Natural killer cell treated with Interleukin-12 subunit alpha and Interleukin-12 subunit beta and Interleukin-15 and Interleukin-18, amount 100 ng/mL, for 72 hours (primary cell): ENCODE measurements at regions not wholly inside any gene's neighbourhood (a gene's known extent, or its start where the extent isn't known, plus 50 kb on each side); places are given as distances from the start of the nearest gene placed in this dataset.
"Not testable (repeated sequence)": the region's sequence is repeated elsewhere in the genome, so short reads cannot be mapped to it uniquely, and the experiment has no call there.

Experiments
- ATAC-seq, 2 donors: fragments of 150-1000 bp; cut with Tn5 transposase in 1 of 2; sonication (Bioruptor Pico), chemical (Tn5 transposase) in 1 of 2; 2 replicates each; pipeline ENCODE4 v1.10.0; 2021
- DNase-seq: peaks from one replicate; pipeline ENCODE4 v3.0.0; 2022; ENCODE audit warnings: low spot score
- H3K27ac Mint-ChIP-seq, 2 donors: 1 replicate in 1 of 2; 2 replicates in 1 of 2; pipeline ENCODE4 v1.8.0; 2022; ENCODE audit warnings: mixed read lengths in 2 of 2, mild to moderate bottlenecking in 1 of 2, moderate library complexity in 1 of 2
- H3K27me3 Mint-ChIP-seq, 2 donors: 1 replicate in 1 of 2; 2 replicates in 1 of 2; pipeline ENCODE4 v1.8.0; 2022; ENCODE audit warnings: mixed read lengths in 2 of 2
- H3K36me3 Mint-ChIP-seq: one replicate; pipeline ENCODE4 v1.8.0; 2022; ENCODE audit warnings: mixed read lengths
- H3K4me1 Mint-ChIP-seq, 2 donors: 1 replicate in 1 of 2; 2 replicates in 1 of 2; pipeline ENCODE4 v1.8.0; 2022; ENCODE audit warnings: low read depth in 2 of 2, mixed read lengths in 2 of 2, mild to moderate bottlenecking in 1 of 2
- H3K4me3 Mint-ChIP-seq: one replicate; pipeline ENCODE4 v1.8.0; 2022; ENCODE audit warnings: mixed read lengths
- H3K9me3 Mint-ChIP-seq: 2 replicates; pipeline ENCODE4 v1.8.0; 2022; ENCODE audit warnings: mixed read lengths

DNA sequence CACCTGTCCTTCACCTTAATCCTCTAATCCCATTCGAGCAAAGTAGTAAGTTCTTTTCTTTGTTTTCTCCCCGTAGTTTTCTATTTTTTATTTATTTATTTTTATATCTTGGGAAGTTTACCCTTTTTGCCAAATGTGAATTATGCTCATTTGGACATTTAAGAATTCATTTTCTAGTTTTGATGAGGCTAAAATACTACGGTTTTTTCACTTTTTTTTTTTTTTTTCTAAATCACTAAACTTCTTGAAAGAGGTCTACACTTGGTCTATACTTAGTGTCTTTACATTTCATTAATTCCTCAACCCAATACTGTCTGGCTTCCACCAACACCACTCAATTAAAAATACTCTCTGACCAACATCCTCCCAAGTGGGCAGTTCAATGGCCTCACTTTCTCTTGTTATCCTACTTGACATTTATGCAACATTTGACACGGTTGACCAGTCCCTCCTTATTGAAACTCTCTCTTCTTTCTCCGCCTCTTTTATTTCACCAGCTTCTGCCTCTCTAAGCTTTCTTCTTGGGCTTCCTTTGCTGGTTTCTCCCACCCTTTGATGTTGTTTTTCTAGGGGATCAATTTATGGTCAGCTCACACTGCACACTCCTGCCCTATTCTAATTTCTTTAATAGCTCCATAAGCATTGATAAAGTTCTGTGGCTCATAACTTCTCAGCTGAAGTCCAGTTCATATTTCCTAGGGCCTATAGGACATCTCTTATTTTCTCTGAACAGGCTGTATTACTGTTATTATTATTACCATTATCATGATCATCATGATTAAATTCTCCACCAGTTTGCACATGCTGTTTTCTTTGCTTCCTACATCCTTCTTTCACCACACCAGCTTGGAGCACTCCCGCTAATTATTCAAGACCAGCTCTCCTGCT is 72.6 kb upstream of the CITED2 start:
- peaks cover 4 to 5% of the 10 kb centered on the region in 2 donors for H3K4me1 Mint-ChIP-seq

DNA sequence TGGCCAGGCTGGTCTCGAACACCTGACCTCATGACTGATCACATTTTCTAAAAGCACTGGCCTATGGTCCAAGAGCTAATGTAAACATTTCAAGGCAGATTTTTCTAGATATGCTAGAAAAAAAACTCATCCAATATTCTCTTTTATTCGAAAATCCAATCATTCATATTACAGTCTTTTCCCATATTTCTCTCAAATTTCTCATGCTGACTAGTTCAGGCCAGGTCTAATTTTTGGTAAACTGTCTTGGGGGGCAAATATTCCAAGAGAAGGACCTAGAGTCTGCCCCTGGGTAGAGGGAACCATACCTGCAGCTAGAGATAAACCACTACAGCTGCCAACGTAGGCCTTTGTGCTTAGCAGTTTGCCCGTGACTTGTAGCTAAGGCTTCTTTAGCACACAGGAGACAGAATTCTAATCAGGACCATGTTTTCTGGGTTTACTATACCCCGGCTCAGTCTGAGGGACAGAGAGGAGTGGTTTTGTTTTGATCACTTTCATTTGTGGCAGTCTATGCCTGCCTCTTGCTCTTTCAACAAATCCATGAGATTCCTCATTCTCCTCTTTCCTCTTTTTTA is 71.8 kb upstream of the CITED2 start:
- Mint-ChIP-seq H3K4me3 (no peak overlapping the region), H3K27me3 (peaks cover 0 to 2% of the 10 kb centered on the region in 2 donors), H3K4me1 (peaks cover 4 to 7% of the 10 kb centered on the region in 2 donors), H3K36me3 (no peaks in the 10 kb centered on the region), H3K27ac (no peak overlapping the region), H3K9me3 (no peaks in the 10 kb centered on the region)
- DNase-seq (no peak), ATAC-seq (no peak)

More for the DNA sequence above, 72.6 kb upstream of the CITED2 start:
- Mint-ChIP-seq H3K9me3 (no peaks in the 10 kb centered on the region), H3K27ac (no peak overlapping the region), H3K4me3 (no peak overlapping the region), H3K36me3 (no peaks in the 10 kb centered on the region), H3K27me3 (peaks cover 0 to 2% of the 10 kb centered on the region in 2 donors)
- DNase-seq, result no peak
- no peak for ATAC-seq

DNA sequence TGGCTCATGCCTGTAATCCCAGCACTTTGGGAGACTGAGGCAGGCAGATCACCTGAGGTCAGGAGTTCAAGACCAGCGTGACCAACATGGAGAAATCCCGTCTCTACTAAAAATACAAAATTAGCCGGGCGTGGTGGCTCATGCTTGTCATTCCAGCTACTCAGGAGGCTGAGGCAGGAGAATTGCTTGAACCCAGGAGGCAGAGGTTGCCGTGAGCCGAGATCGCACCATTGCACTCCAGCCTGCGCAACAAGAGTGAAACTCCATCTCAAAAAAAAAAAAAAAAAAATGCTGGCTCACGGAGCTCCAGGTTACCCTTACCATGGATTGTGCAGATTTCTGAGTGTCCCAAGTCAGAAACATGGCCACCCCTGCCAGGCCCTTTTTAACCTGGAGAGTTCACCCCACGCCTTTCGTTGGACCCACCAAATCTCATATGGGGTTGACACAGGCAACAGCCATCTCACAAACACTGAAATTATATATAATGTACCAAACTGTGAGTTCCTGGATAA is 69.9 kb upstream of the CITED2 start:
- ATAC-seq, H3K4me3 Mint-ChIP-seq, H3K27ac Mint-ChIP-seq, H3K36me3 Mint-ChIP-seq, DNase-seq, H3K4me1 Mint-ChIP-seq, H3K9me3 Mint-ChIP-seq, H3K27me3 Mint-ChIP-seq: not testable (repeated sequence)

DNA sequence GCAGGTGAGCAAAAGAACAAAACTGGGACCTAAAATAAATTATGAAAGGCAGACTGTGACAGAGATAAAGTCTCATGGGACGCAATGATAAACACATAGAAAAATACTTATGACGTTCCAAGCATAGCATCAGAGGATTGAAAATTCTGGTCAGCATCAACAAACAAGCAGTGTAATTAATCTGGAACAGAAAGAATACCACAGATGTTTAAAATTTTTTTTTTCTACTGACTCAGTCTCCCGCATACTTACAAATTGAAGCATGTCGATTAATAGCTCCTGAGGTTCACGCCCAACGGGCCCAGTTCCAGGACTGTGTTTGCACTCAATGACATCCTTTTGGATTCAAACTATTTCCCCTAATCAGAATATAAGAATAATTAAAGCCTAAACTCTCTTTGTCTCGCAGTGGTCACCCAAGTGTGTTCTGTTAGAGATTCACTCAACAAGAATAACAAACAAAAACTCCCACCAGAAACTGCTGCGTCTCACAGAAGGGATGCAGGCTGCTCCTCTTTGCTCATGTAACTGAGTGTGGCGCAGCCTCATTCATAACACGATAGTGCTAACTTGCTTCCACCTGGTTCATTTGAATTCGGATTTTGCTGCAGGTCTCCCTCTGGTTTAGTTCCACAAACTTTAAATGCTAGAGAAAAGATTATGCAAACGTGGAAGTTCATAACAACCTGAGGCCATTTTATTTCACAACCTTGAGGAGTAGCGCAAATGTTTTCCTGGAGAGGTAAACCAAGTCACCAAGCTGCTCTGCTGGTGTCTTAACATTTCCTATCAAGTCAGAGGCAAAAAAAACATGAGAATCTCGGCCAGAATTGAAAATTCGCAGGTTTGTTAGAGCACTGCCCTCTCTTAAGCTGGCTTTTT is 69.0 kb upstream of the CITED2 start:
- Mint-ChIP-seq H3K4me1 (peaks cover 4 to 7% of the 10 kb centered on the region in 2 donors), H3K9me3 (no peaks in the 10 kb centered on the region), H3K4me3 (no peak overlapping the region), H3K27ac (no peak overlapping the region), H3K36me3 (no peaks in the 10 kb centered on the region), H3K27me3 (peaks cover 0 to 2% of the 10 kb centered on the region in 2 donors)
- no peak for DNase-seq
- ATAC-seq, result no peak

DNA sequence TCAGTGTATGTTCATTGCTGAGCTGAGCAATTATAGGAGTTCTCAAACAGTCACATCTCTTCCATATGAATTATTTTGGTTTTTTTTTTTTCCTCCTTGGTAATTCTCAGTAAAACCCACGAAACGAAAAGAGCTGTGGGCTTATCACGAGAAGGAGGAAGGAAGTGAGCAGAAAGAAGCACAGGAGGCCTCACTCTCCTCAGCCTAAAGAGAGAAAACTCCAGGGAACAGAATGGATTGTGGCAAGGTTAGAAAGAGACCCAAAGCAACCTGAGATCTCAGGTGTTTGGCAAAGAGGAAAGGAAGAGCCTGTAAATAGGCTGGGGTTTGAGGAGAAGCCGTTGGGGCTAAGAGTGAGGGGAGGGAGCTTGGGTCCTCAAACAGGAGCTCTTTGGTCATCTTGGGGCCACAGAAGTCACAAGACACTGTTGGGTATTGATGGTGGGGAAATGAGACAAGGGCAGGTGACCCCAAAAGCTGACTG is 67.8 kb upstream of the CITED2 start:
- no peak for DNase-seq
- peak in 1 of 2 donors; percentile 33 for ATAC-seq
- Mint-ChIP-seq H3K27me3 (peaks cover 0 to 2% of the 10 kb centered on the region in 2 donors), H3K27ac (peak overlapping the region; percentile 40 to 73), H3K9me3 (no peaks in the 10 kb centered on the region), H3K4me3 (peak overlapping the region; percentile 43), H3K36me3 (no peaks in the 10 kb centered on the region), H3K4me1 (peaks cover 4 to 7% of the 10 kb centered on the region in 2 donors)

DNA sequence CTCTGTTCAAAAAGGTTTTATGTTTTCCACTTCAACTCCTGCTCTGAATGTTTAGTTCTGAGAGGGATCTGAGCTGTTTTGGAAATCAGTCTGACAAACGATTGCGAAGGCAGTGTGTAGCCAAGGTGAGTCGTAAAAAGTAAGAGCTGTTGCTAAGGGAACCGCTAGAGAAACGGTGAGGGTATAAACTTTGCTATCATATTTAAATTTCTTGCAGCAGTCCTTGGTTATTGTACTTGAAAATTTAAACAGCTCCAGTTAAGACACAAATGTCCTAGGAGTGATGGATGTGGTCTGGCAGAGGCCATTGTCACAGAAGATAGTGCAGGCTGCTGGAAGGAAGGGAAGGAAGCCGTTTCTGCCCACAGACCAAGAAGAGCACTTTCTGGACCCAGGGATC is 64.9 kb upstream of the CITED2 start:
- Mint-ChIP-seq H3K27me3 (peaks cover 0 to 2% of the 10 kb centered on the region in 2 donors), H3K4me3 (no peak overlapping the region), H3K4me1 (peaks cover 4 to 7% of the 10 kb centered on the region in 2 donors), H3K27ac (no peak overlapping the region), H3K9me3 (no peaks in the 10 kb centered on the region), H3K36me3 (no peaks in the 10 kb centered on the region)
- ATAC-seq, result no peak
- DNase-seq, result no peak

DNA sequence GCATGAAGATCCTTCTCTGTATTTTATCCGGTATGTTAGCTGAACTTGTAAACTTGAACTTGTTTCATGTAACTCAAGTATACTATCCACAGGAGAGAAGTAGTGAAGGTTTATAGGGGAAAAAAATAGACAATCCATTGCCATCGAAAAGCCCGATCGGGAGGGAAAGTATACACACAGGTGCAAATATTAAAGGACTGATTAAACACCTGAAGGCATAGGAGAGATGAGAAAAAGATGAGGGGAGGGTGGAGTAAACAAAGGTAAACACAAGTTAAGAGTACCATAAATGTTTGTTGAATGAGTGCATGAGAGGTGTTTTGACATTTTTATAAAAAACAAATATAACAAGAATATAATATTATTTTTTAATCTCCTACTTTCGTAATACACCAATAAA is 64.3 kb upstream of the CITED2 start:
- ATAC-seq, result no peak
- peaks cover 4 to 7% of the 10 kb centered on the region in 2 donors for H3K4me1 Mint-ChIP-seq
- peaks cover 0 to 2% of the 10 kb centered on the region in 2 donors for H3K27me3 Mint-ChIP-seq
- no peak for DNase-seq
- H3K4me3 Mint-ChIP-seq, result no peak overlapping the region
- H3K36me3 Mint-ChIP-seq, result no peaks in the 10 kb centered on the region
- no peaks in the 10 kb centered on the region for H3K9me3 Mint-ChIP-seq
- H3K27ac Mint-ChIP-seq, result no peak overlapping the region

DNA sequence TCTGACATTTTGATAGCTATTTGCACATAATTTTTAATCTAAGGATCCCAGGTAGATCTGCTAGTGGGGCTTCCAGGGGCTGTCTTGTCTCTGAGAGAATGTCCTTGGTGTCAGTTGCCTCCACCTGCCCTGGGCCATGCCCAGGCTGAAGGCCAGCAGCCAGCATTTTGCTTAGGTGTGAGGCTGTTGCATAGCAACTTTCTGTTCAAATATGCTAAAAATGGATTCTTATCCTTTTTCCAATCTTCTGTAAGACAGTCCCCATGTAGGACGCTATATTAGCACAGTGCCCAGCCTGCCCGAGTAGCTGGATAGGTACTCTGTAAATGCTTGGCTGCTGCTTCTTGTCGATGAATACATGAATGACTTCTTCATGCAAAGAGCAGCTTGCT is 62.5 kb upstream of the CITED2 start:
- Mint-ChIP-seq H3K4me1 (peaks cover 1 to 2% of the 10 kb centered on the region in 2 donors), H3K27me3 (peaks cover 0 to 2% of the 10 kb centered on the region in 2 donors), H3K36me3 (no peaks in the 10 kb centered on the region), H3K9me3 (no peaks in the 10 kb centered on the region), H3K27ac (no peak overlapping the region), H3K4me3 (no peak overlapping the region)
- DNase-seq (no peak), ATAC-seq (no peak)

DNA sequence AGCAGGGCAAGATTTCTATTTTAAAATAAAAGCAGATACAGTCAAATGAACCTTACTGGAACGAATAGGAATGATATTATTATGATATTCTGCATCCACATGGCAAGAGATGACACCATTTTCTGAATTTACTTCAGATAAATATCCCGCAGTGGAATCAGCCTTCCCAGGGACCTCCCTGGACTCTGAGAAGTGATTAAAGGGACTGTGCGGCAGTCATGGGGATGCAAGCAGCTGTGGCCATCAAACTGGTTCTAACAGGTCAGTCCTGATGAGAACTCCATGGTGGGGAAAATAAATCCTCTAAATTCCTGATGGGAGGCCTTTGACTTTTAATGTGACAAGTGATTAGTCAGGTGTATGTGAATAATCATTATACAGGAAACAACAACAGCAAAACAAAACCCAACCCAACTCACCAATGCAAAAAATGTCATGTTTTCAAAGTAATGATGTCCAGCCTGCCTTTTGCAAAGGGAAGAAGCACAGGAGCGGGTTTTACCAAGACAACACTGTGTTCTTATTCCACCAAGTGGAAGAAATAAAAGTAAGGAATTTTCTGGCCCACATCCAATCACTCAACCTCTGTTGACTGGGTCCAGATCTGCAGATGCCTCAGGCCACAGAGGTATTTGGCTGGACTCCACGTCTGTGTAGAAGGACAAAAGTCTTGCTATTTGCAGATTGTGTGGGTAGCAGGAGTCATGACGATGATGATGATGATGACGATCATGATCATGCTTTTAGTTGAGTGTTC is 61.9 kb upstream of the CITED2 start:
- Mint-ChIP-seq H3K4me3 (no peak overlapping the region), H3K9me3 (no peaks in the 10 kb centered on the region), H3K36me3 (no peaks in the 10 kb centered on the region), H3K4me1 (peaks cover 0 to 2% of the 10 kb centered on the region in 2 donors), H3K27ac (no peak overlapping the region), H3K27me3 (peaks cover 0 to 2% of the 10 kb centered on the region in 2 donors)
- ATAC-seq (no peak), DNase-seq (no peak)

DNA sequence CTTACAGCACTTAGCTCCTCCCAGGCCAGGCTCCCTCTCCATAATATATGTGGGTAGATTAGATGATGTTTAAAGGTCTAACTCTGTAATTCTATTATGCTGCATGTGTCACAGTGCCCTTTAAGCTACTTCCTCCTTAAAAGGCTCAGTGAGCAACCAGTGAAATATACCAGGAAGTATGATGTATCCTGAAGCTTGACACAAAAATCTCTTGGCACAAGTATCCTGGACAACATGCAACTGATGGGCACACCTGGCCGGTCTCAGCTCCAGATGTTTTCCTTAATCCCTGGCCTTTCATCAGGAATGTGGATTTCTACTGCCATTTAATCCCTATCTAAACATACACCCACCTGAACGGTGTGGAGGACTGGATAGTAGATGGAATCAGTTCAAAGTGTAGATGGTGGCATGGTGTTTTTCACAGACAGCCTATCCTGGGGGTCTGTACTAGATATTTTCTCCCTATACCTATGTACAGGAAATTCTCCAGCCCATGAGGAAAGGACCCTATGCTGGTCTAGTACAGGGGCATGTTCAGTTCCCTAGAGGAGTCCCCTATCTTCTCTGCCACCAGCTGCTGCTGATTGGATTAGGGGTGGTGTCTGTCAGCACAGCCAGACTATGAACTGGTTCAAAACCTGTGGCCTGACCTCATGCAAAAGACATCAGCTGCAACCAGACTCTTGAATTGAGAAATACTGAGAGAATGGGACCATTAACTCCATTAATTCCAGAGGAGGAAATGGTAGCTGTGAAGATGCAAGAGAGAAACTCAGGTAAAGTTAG is 59.4 kb upstream of the CITED2 start:
- H3K4me1 Mint-ChIP-seq, result peaks cover 0 to 2% of the 10 kb centered on the region in 2 donors
- DNase-seq (no peak), ATAC-seq (no peak)
- H3K9me3 Mint-ChIP-seq, result no peaks in the 10 kb centered on the region
- H3K4me3 Mint-ChIP-seq, result no peak overlapping the region
- H3K27me3 Mint-ChIP-seq, result peaks cover 0 to 5% of the 10 kb centered on the region in 2 donors
- H3K36me3 Mint-ChIP-seq, result no peaks in the 10 kb centered on the region
- no peak overlapping the region for H3K27ac Mint-ChIP-seq

DNA sequence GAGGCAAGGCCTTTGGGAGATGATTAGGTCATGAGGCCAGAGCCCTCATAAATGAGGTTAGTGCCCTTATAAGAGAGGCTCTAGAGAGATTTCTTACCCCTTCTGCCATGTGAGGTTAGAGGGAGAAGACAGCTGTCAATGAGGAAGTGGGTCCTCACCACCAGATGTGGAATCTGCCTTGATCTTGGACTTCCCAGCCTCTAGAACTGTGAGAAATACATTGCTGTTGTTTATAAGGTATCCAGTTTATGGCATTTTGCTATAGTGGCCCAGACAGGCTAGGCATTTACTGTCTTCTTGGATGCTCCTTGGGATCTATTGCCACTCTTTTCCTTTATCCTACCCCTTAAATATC is 57.1 kb upstream of the CITED2 start:
- no peaks in the 10 kb centered on the region for H3K36me3 Mint-ChIP-seq
- no peak for DNase-seq
- H3K9me3 Mint-ChIP-seq, result no peaks in the 10 kb centered on the region
- no peak for ATAC-seq
- H3K27me3 Mint-ChIP-seq, result peaks cover 7% of the 10 kb centered on the region in 2 donors
- H3K4me1 Mint-ChIP-seq, result peaks cover 0 to 2% of the 10 kb centered on the region in 2 donors
- H3K27ac Mint-ChIP-seq, result no peak overlapping the region
- H3K4me3 Mint-ChIP-seq, result no peak overlapping the region

DNA sequence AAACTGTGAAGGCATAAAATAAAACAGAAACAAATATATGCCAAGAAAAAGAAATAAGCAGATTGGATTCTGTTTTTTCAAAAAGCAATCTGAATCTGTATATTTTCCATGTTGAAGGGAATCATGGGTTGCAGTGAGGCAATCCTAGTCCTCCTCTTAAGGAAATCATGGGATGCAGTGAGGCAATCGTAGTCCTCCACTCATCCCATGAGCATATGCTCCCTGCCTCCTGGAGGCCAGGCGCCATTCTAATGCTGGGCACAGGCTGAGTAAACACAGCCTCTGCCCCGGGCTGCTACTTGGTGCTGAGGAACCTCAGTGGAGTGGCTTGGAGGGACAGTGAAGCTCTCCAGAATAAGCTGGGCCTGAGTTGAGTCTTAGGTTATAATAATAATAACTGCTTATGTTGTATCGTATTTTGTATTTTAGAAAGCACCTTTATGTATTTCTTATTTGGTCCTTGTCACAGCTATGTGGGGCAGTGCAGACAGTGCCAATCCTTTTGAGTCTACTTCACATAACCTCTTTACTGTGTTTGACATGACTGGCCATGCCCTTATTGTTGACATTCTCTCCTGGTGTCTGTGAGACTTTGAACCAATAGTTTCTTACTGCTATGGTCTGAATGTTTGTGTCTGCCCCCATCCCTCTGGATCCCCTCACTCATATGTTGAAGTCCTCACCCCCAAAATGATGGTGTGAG is 56.6 kb upstream of the CITED2 start:
- Mint-ChIP-seq H3K27me3 (peaks cover 7% of the 10 kb centered on the region in 2 donors), H3K4me1 (peaks cover 0 to 2% of the 10 kb centered on the region in 2 donors), H3K36me3 (no peaks in the 10 kb centered on the region), H3K27ac (no peak overlapping the region), H3K9me3 (no peaks in the 10 kb centered on the region), H3K4me3 (no peak overlapping the region)
- DNase-seq (no peak), ATAC-seq (no peak)
